ENCODE measurements at regions not wholly inside any gene's neighbourhood (a gene's known extent, or its start where the extent isn't known, plus 50 kb on each side); places are given as distances from the start of the nearest gene placed in this dataset.

- TF ChIP-seq EZH2 (IDR thresholded peaks at IDR 0.05; ENCODE audit: borderline replicate concordance, low read depth, low read length, severe bottlenecking) (no peak), POLR2AphosphoS5 (IDR thresholded peaks at IDR 0.05; ENCODE audit: insufficient read depth, low read depth, low read length) (no peak)
- TF ChIP-seq, protein P1, sequence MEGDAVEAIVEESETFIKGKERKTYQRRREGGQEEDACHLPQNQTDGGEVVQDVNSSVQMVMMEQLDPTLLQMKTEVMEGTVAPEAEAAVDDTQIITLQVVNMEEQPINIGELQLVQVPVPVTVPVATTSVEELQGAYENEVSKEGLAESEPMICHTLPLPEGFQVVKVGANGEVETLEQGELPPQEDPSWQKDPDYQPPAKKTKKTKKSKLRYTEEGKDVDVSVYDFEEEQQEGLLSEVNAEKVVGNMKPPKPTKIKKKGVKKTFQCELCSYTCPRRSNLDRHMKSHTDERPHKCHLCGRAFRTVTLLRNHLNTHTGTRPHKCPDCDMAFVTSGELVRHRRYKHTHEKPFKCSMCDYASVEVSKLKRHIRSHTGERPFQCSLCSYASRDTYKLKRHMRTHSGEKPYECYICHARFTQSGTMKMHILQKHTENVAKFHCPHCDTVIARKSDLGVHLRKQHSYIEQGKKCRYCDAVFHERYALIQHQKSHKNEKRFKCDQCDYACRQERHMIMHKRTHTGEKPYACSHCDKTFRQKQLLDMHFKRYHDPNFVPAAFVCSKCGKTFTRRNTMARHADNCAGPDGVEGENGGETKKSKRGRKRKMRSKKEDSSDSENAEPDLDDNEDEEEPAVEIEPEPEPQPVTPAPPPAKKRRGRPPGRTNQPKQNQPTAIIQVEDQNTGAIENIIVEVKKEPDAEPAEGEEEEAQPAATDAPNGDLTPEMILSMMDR (IDR thresholded peaks at IDR 0.05; ENCODE audit: extremely low read depth in 1 of 2, insufficient read depth in 1 of 2, low read depth in 1 of 2, low read length in 2 of 2) = no peak
These were observed 93.6 kb upstream of the GRIK1 start for GRCh38 chr21:30033441-30033840.
